Sigmoid colon (tissue), 6 donors: ENCODE measurements at regions not wholly inside any gene's neighbourhood (a gene's known extent, or its start where the extent isn't known, plus 50 kb on each side); places are given as distances from the start of the nearest gene placed in this dataset.

ENCODE experiments used
- DNase-seq: peaks from one replicate; pipeline ENCODE4 v3.0.0-alpha.2; 2019
- H3K27ac ChIP-seq, 4 donors: fragments of 200-600 bp; sonication (generic); one replicate each; pipeline ENCODE4 v1.5.1; 2016 to 2019; ENCODE audit warnings: mild to moderate bottlenecking in 1 of 4
- H3K27me3 ChIP-seq, 3 donors: fragments of 200-600 bp; sonication (generic); one replicate each; pipeline ENCODE4 v1.5.1; 2019; ENCODE audit warnings: mild to moderate bottlenecking in 1 of 3
- H3K36me3 ChIP-seq, 4 donors: fragments of 200-600 bp; sonication (generic); one replicate each; pipeline ENCODE4 v1.5.1; 2016 to 2019
- H3K4me1 ChIP-seq, 4 donors: fragments of 200-600 bp; sonication (generic); one replicate each; pipeline ENCODE4 v1.5.1; 2017 to 2019
- H3K4me3 ChIP-seq, 4 donors: fragments of 200-600 bp; sonication (generic); one replicate each; pipeline ENCODE4 v1.5.1; 2017 to 2019; ENCODE audit warnings: mild to moderate bottlenecking in 2 of 4, moderate library complexity in 1 of 4
- H3K9me3 ChIP-seq, 4 donors: fragments of 200-600 bp in 3 of 4; sonication (generic) in 3 of 4; one replicate each; pipeline versions ENCODE4 v1.5.1 to v1.6.1; 2013 to 2019
- CTCF ChIP-seq, 4 experiments: fragments of 450-650 bp in 3 of 4; fragments of 200-600 bp in 1 of 4; IDR thresholded peaks; one replicate each; pipeline ENCODE4 v1.5.1; 2016 to 2019; ENCODE audit warnings: antibody characterized with exemption in 4 of 4, mild to moderate bottlenecking in 3 of 4, moderate library complexity in 2 of 4
- EP300 ChIP-seq, 4 donors: sonication (generic); formaldehyde crosslinking; IDR thresholded peaks; one replicate each; pipeline ENCODE4 v1.6.1; 2017; ENCODE audit warnings: antibody characterized with exemption in 4 of 4
- POLR2A ChIP-seq, 2 donors: fragments of 450-650 bp; IDR thresholded peaks; one replicate each; pipeline ENCODE4 v1.6.1; 2016; ENCODE audit warnings: antibody characterized with exemption in 2 of 2, mild to moderate bottlenecking in 2 of 2, moderate library complexity in 2 of 2
- POLR2AphosphoS5 ChIP-seq, 4 donors: sonication (generic); formaldehyde crosslinking; IDR thresholded peaks; one replicate each; pipeline ENCODE4 v1.6.1; 2017; ENCODE audit warnings: antibody characterized with exemption in 4 of 4
- WGBS, 2 donors: extraction: QIAGEN DNeasy Blood & Tissue Kit; methylation state at CpG; one replicate each; pipeline ENCODE4 v1.1.7; 2013; 5-methylcytosine and 5-hydroxymethylcytosine counted together
- intact Hi-C: fragments of 100-400 bp; cut with DNase I; formaldehyde crosslinking; loops from one replicate; pipeline ENCODE4 v1.15.1; 2023
- donor health status: healthy with polysubstance abuse.
- donor health status: healthy.

GRCh38 chr1:244988521-244988920, 124.2 kb upstream of the HNRNPU start:
- no peaks in the 10 kb centered on the region for H3K27me3 ChIP-seq
- 91 to 95% methylated on average over 2 of the region's 2 CpGs for WGBS, 2 donors
- no peak overlapping the region for H3K4me3 ChIP-seq
- no peaks in the 10 kb centered on the region for H3K36me3 ChIP-seq
- H3K27ac ChIP-seq: no peak overlapping the region
- H3K9me3 ChIP-seq: no peaks in the 10 kb centered on the region
- DNase-seq: no peak
- H3K4me1 ChIP-seq: no peaks in the 10 kb centered on the region
- intact Hi-C loops: no loop called here
- no peak for TF ChIP-seq CTCF (IDR thresholded peaks at IDR 0.05)
- TF ChIP-seq EP300 (IDR thresholded peaks at IDR 0.05): no peak
- TF ChIP-seq POLR2AphosphoS5 (IDR thresholded peaks at IDR 0.05): no peak
- TF ChIP-seq POLR2A (IDR thresholded peaks at IDR 0.05): no peak

GRCh38 chr1:244980605-244981004, 116.3 kb upstream of the HNRNPU start:
- Histone ChIP-seq H3K27ac (no peak overlapping the region), H3K9me3 (no peaks in the 10 kb centered on the region), H3K4me1 (no peaks in the 10 kb centered on the region), H3K27me3 (no peaks in the 10 kb centered on the region), H3K36me3 (no peaks in the 10 kb centered on the region), H3K4me3 (no peak overlapping the region)
- 91 to 95% methylated on average over 7 of the region's 7 CpGs for WGBS, 2 donors
- no peak for DNase-seq
- intact Hi-C loops: no loop called here
- TF ChIP-seq POLR2AphosphoS5 (IDR thresholded peaks at IDR 0.05) (no peak), CTCF (IDR thresholded peaks at IDR 0.05) (no peak), EP300 (IDR thresholded peaks at IDR 0.05) (no peak), POLR2A (IDR thresholded peaks at IDR 0.05) (no peak)

- WGBS, 2 donors: 95 to 97% methylated on average over 8 of the region's 8 CpGs
- intact Hi-C loops: loop anchor here (5.0 kb wide), 1 partner anchor 522 kb away; the partner anchor contains the start of gene ADSS2
- Histone ChIP-seq H3K4me3 (no peak overlapping the region), H3K27ac (peak overlapping the region in 2 of 4 donors; percentile 7 to 100), H3K4me1 (peaks cover 0 to 10% (median 7%) of the 10 kb centered on the region in 4 donors), H3K36me3 (no peaks in the 10 kb centered on the region), H3K9me3 (no peaks in the 10 kb centered on the region), H3K27me3 (no peaks in the 10 kb centered on the region)
- no peak for DNase-seq
- no peak for TF ChIP-seq EP300 (IDR thresholded peaks at IDR 0.05)
- no peak for TF ChIP-seq POLR2AphosphoS5 (IDR thresholded peaks at IDR 0.05)
- no peak for TF ChIP-seq CTCF (IDR thresholded peaks at IDR 0.05)
- no peak for TF ChIP-seq POLR2A (IDR thresholded peaks at IDR 0.05)
Measured at GRCh38 chr1:244974550-244974949, 110.2 kb upstream of the HNRNPU start.

- Histone ChIP-seq H3K27ac (peak overlapping the region in 2 of 4 donors; percentile 7 to 100), H3K4me1 (peaks cover 0 to 12% (median 8%) of the 10 kb centered on the region in 4 donors), H3K4me3 (no peak overlapping the region), H3K27me3 (no peaks in the 10 kb centered on the region), H3K9me3 (no peaks in the 10 kb centered on the region), H3K36me3 (no peaks in the 10 kb centered on the region)
- intact Hi-C loops: loop anchor here (5.0 kb wide), 1 partner anchor 522 kb away; the partner anchor contains the start of gene ADSS2
- no peak for DNase-seq
- TF ChIP-seq CTCF (IDR thresholded peaks at IDR 0.05): no peak
- no peak for TF ChIP-seq POLR2AphosphoS5 (IDR thresholded peaks at IDR 0.05)
- TF ChIP-seq EP300 (IDR thresholded peaks at IDR 0.05): no peak
- TF ChIP-seq POLR2A (IDR thresholded peaks at IDR 0.05): no peak
- WGBS, 2 donors: 75 to 77% methylated on average over 2 of the region's 2 CpGs
Measured at GRCh38 chr1:244974106-244974505, 109.8 kb upstream of the HNRNPU start.
